Esophagus squamous epithelium (tissue), 4 donors: ENCODE measurements at regions not wholly inside any gene's neighbourhood (a gene's known extent, or its start where the extent isn't known, plus 50 kb on each side); places are given as distances from the start of the nearest gene placed in this dataset.

Experiments used
- CTCF ChIP-seq, 6 experiments: fragments of 450-650 bp in 4 of 6; fragments of 200-600 bp in 2 of 6; sonication (generic) in 2 of 6; IDR thresholded peaks; one replicate each; pipeline ENCODE4 v1.5.1; 2016 to 2019; ENCODE audit warnings: antibody characterized with exemption in 6 of 6, mild to moderate bottlenecking in 4 of 6, moderate library complexity in 4 of 6
- POLR2A ChIP-seq, 4 donors: fragments of 450-650 bp; IDR thresholded peaks; one replicate each; pipeline ENCODE4 v1.6.1; 2017; ENCODE audit warnings: antibody characterized with exemption in 4 of 4, mild to moderate bottlenecking in 4 of 4, moderate library complexity in 3 of 4

GRCh38 chr2:239682518-239682917 lies 281.7 kb upstream of the HDAC4 start:
- TF ChIP-seq CTCF (IDR thresholded peaks at IDR 0.05) (no peak), POLR2A (IDR thresholded peaks at IDR 0.05) (no peak)
